Hepatocyte (in vitro differentiated cells): ENCODE measurements at regions not wholly inside any gene's neighbourhood (a gene's known extent, or its start where the extent isn't known, plus 50 kb on each side); places are given as distances from the start of the nearest gene placed in this dataset.

ENCODE experiments used
- DNase-seq: peaks from one replicate; pipeline ENCODE4 v3.0.0-alpha.2; 2016; ENCODE audit warnings: low spot score
- H2AFZ ChIP-seq: fragments of 200-600 bp; sonication (generic); 2 replicates; pipeline ENCODE4 v1.6.0; 2016; ENCODE audit warnings: antibody characterized with exemption, mild to moderate bottlenecking
- H3K27ac ChIP-seq: fragments of 200-600 bp; sonication (generic); 2 replicates; pipeline ENCODE4 v1.5.1; 2016; ENCODE audit warnings: mild to moderate bottlenecking
- H3K27me3 ChIP-seq: fragments of 200-600 bp; sonication (generic); 2 replicates; pipeline ENCODE4 v1.6.1; 2016
- H3K36me3 ChIP-seq: fragments of 200-600 bp; sonication (generic); replicated peaks from 2 replicates; pipeline ENCODE4 v1.5.1; 2016; ENCODE audit warnings: low read depth; ENCODE audit not compliant: insufficient read depth
- H3K4me1 ChIP-seq: fragments of 200-600 bp; sonication (generic); 2 replicates; pipeline ENCODE4 v1.5.1; 2016; ENCODE audit warnings: mild to moderate bottlenecking, moderate library complexity; ENCODE audit not compliant: insufficient read depth
- H3K4me2 ChIP-seq: fragments of 200-600 bp; sonication (generic); 2 replicates; pipeline ENCODE4 v1.6.0; 2016
- H3K4me3 ChIP-seq: fragments of 200-600 bp; sonication (generic); 2 replicates; pipeline ENCODE4 v1.5.1; 2016; ENCODE audit warnings: mild to moderate bottlenecking
- H3K79me2 ChIP-seq: fragments of 200-600 bp; sonication (generic); 2 replicates; pipeline ENCODE4 v1.6.0; 2017; ENCODE audit warnings: mild to moderate bottlenecking
- H3K9me2 ChIP-seq: fragments of 200-600 bp; sonication (generic); replicated peaks from 2 replicates; pipeline ENCODE4 v1.6.0; 2017; ENCODE audit warnings: mild to moderate bottlenecking; ENCODE audit not compliant: insufficient read depth
- H3K9me3 ChIP-seq: fragments of 200-600 bp; sonication (generic); 2 replicates; pipeline ENCODE4 v1.5.1; 2016; ENCODE audit warnings: low read depth, mild to moderate bottlenecking
- H4K20me1 ChIP-seq: fragments of 200-600 bp; sonication (generic); 2 replicates; pipeline ENCODE4 v1.6.0; 2016; ENCODE audit warnings: mild to moderate bottlenecking; ENCODE audit not compliant: insufficient read depth, poor library complexity, severe bottlenecking
- EZH2 ChIP-seq: fragments of 200-600 bp; sonication (generic); IDR thresholded peaks from 2 replicates; pipeline ENCODE4 v1.6.1; 2016; ENCODE audit warnings: antibody characterized with exemption, mild to moderate bottlenecking, borderline replicate concordance
- EZH2phosphoT487 ChIP-seq: fragments of 200-600 bp; sonication (generic); IDR thresholded peaks from one replicate; pipeline ENCODE4 v1.6.1; 2018; ENCODE audit warnings: antibody characterized with exemption, mild to moderate bottlenecking, low read depth, moderate library complexity; ENCODE audit not compliant: unreplicated experiment, severe bottlenecking
- WGBS: methylation state at CpG from one replicate; pipeline ENCODE4 v1.1.6; 2016; ENCODE audit warnings: low lambda C conversion rate; ENCODE audit errors: missing lambda C conversion rate; 5-methylcytosine and 5-hydroxymethylcytosine counted together
- TF ChIP-seq, protein P1 (sequence below): fragments of 200-600 bp; sonication (generic); IDR thresholded peaks from 2 replicates; pipeline ENCODE4 v1.5.1; 2016; ENCODE audit warnings: antibody characterized with exemption, mild to moderate bottlenecking; ENCODE audit not compliant: poor library complexity

- Histone ChIP-seq H3K4me3 (no peak overlapping the region), H3K27ac (no peak overlapping the region), H3K27me3 (no peaks in the 10 kb centered on the region), H3K36me3 (no peaks in the 10 kb centered on the region), H2AFZ (no peak overlapping the region), H3K9me3 (no peaks in the 10 kb centered on the region), H3K9me2 (no peaks in the 10 kb centered on the region), H3K79me2 (no peaks in the 10 kb centered on the region), H3K4me1 (no peaks in the 10 kb centered on the region), H3K4me2 (no peak overlapping the region), H4K20me1 (no peaks in the 10 kb centered on the region)
- TF ChIP-seq EZH2phosphoT487 (no peak), EZH2 (no peak)
- TF ChIP-seq, protein P1, sequence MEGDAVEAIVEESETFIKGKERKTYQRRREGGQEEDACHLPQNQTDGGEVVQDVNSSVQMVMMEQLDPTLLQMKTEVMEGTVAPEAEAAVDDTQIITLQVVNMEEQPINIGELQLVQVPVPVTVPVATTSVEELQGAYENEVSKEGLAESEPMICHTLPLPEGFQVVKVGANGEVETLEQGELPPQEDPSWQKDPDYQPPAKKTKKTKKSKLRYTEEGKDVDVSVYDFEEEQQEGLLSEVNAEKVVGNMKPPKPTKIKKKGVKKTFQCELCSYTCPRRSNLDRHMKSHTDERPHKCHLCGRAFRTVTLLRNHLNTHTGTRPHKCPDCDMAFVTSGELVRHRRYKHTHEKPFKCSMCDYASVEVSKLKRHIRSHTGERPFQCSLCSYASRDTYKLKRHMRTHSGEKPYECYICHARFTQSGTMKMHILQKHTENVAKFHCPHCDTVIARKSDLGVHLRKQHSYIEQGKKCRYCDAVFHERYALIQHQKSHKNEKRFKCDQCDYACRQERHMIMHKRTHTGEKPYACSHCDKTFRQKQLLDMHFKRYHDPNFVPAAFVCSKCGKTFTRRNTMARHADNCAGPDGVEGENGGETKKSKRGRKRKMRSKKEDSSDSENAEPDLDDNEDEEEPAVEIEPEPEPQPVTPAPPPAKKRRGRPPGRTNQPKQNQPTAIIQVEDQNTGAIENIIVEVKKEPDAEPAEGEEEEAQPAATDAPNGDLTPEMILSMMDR = no peak
- 79% methylated on average over 22 of the region's 22 CpGs for WGBS
- DNase-seq = no peak
These were observed 233.4 kb downstream of the NDUFA10 start for GRCh38 chr2:239791526-239792404.

DNA sequence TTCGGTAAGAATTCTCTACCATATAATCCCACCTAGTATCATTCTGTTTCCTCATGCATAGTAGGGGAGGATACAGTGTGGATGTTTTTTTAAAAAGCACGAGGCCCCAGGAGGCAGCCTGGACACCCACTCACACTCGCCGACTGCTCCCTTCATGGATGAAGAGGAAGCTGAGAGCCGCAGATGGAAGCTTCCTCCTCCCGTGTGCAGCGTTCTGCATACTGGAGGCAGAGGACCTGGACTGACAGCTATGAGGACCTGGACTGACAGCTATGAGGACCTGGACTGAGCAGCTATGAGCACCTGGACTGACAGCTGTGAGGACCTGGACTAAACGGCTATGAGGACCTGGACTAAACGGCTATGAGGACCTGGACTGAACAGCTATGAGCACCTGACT lies 234.4 kb downstream of the NDUFA10 start:
- 88% methylated on average over 9 of the region's 9 CpGs for WGBS
- Histone ChIP-seq H3K9me3 (no peaks in the 10 kb centered on the region), H3K79me2 (no peaks in the 10 kb centered on the region), H3K9me2 (no peaks in the 10 kb centered on the region), H3K36me3 (no peaks in the 10 kb centered on the region), H3K27ac (no peak overlapping the region), H4K20me1 (no peaks in the 10 kb centered on the region), H3K27me3 (no peaks in the 10 kb centered on the region), H3K4me1 (no peaks in the 10 kb centered on the region), H3K4me3 (no peak overlapping the region), H2AFZ (no peak overlapping the region), H3K4me2 (no peak overlapping the region)
- TF ChIP-seq EZH2 = no peak
- no peak for TF ChIP-seq EZH2phosphoT487
- TF ChIP-seq, protein P1 = no peak
- DNase-seq = no peak

DNA sequence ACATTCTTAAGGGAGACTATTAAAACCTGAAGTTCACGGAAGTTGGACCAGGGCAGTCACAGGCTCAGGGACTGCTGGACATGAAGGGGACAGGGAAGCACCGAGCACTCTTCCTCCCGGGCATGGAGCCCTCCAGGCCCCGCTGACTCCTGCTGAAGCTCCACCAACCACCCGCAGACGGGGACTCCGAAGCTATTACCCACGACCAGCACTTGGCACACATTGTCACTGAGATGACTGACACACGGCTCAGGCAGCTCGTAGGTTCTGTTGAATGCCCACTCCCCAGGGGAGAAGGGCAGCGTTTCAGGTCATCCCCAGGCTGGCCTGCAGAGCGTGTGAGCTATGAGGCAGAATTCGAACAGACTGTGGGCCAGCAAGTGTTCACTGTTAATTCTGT lies 234.8 kb downstream of the NDUFA10 start:
- WGBS = 69% methylated on average over 13 of the region's 13 CpGs
- Histone ChIP-seq H3K4me1 (no peaks in the 10 kb centered on the region), H4K20me1 (no peaks in the 10 kb centered on the region), H3K27ac (no peak overlapping the region), H2AFZ (no peak overlapping the region), H3K4me2 (no peak overlapping the region), H3K79me2 (no peaks in the 10 kb centered on the region), H3K9me2 (no peaks in the 10 kb centered on the region), H3K36me3 (no peaks in the 10 kb centered on the region), H3K27me3 (no peaks in the 10 kb centered on the region), H3K9me3 (no peaks in the 10 kb centered on the region), H3K4me3 (no peak overlapping the region)
- TF ChIP-seq, protein P1 = no peak
- no peak for TF ChIP-seq EZH2phosphoT487
- TF ChIP-seq EZH2 = no peak
- no peak for DNase-seq
